NCI-H345 treated with DMSO at 0.1 percent for 48 hours (cell line): ENCODE measurements at regions not wholly inside any gene's neighbourhood (a gene's known extent, or its start where the extent isn't known, plus 50 kb on each side); places are given as distances from the start of the nearest gene placed in this dataset.

Experiments
- DNase-seq: peaks from one replicate; lab custom pipeline; 2025; ENCODE audit not compliant: unreplicated experiment; lab: John Stamatoyannopoulos, UW

DNA sequence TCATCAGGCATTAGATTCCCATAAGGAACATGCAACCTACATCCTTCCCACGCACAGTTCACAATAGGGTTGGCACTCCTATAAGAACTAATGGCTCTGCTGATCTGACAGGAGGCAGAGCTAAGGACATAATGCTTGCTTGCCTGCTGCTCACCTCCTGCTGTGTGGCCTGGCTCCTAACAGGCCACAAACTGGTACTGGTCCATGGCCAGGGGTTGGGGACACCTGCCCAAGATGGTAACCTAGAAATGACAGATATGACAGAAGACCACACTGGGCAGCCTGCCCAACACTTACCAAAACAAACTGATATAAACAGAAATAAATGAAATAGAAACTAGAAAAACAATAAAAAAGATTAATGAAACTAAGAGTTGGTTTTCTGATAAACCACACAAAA, 325.6 kb downstream of the SEC23A start:
- DNase-seq, result no peak

DNA sequence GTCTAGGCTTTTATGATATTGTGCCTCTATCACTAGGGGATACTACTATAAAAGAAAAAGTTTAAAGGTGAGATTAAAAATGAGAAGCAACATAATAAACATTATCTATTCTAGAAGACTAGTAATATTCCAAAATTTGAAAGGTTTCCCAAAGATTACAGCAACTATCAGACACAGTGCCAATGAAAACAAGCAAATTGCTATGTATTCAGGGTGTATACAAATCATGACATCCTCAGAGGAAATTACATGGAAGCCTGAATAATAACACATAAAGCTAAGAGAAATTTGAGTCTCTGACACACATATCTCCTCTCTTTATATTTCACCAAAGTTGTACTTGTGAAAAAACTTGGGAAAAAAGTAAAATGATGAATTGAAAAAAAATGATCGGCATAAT, 327.0 kb downstream of the SEC23A start:
- no peak for DNase-seq

DNA sequence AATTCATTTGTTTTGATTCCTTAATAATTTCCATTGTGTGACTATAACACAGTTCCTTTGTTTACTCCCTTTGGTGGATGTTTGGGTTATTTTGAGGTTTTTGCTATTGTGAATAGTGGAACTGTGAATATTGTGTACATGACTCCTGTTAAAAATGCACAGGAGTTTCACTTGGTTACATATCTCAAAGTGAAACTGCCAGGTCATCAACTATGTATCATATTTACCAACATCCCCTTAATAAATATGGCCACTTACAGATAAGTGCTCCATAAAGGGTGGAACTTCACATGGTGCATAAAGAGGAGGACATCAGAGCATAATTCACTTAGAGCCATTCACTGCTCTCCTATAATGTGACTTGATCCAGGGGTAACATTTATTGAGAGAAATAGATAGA, 328.9 kb downstream of the SEC23A start:
- no peak for DNase-seq

DNA sequence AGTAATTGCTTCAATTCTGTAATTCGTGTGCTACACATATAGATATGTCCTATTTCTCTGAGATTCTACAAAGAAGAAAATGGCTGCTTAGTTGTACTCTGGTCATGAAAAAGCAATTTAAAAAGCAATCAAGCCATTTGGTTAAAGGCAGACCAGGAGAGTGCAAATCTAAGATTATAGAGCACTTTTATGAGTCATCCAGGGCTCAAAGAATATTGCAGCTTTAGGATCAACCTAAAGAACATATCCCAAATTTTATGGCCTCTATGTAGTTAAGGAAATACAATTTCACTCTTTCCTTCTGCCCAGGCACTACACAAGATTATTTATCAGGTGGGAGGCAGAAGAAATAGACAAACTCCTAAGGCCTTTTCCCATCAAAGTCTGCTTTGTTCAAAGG, 332.8 kb downstream of the SEC23A start:
- DNase-seq, result no peak

DNA sequence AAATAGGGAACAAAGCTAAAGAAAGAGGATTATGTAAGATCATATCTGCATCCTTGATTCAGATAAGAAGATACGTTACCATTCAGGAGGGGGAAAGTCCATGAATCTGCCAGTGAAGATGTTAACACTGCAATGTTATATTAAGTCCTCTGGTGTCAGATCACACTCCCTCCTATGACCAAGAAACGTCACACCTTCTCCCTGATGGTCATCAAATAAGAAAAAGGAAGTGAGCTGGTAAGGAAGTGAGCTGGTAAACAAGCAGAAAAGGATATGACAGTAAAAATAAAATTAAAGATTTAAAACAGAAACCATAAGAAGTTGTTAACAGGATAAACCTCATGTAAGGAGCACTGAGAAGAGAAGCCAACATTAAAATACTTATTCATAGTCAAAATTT, 340.2 kb downstream of the SEC23A start:
- DNase-seq, result no peak

DNA sequence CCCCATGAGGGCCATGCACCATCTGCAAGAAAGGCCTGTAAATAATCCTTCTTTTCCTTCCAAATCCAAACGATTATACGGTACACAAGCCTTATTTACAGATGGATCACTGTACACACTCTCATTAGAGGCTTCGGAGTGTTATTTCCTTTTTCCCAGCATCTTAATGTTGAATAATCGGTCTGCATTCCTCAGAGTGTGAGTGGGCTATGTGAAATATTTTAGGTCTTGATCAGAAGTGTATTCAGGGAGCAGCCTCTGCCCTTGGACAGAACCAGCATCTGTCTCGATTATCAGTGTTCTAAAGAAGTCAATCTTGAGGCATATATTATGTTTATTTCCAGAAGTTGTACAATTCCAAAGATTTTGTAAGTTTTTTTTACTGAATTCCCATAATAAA, 340.6 kb downstream of the SEC23A start:
- no peak for DNase-seq

DNA sequence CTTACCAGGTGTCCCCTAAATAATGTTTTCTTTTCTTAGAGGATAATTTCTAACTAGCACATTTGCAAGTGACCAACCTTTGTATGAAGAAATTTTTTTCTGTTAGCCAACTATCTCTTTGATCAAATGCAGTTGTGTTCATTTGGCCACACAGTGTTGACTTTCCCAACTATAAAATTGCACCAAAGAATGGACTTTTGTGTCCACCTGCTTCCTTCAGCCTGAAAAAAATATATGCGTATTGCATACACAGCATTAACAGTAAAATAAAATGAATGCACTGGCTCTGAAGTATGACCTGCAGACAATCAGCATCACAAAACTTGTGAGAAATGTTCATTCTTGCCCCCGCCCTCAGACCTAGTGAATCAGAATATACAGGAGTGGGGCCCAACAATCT, 342.0 kb downstream of the SEC23A start:
- no peak for DNase-seq

DNA sequence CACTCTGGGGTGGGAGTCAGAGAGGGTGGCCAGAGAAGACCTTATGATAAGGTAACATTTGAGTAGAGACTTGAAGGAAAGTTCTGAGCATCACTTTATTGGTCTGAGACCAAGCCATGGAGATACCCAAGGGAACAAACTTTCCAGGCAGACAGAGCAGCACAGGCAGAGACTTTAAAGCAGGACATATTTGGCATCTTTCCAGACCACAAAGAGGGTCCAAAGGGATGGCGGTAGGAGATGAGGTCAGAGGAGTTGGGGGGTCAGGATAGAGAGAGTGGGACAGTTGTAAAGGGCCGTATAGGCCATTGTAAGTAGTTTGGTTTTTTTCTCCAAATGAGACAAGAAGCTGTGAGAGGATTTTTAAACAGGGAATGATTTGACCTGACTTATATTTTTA, 344.4 kb downstream of the SEC23A start:
- DNase-seq, result no peak

DNA sequence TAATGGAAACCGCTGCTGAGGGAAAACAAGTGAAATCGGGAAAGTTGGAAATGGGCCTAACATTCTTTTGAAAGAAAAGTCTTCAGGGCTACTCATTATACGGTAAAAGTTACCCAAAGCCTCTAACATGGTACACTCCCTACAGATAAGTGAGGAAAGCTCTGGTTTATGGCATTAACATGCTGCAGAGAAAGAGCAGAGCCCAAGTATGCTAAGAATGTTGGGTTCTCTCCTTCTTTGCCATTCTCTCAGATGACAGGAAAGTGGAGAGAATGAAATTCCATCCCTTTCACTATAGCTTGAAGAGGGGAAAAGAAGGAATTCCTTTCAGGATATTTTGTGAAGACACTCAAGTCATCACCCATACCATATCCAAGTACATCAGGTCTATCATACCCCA, 348.0 kb downstream of the SEC23A start:
- no peak for DNase-seq

DNA sequence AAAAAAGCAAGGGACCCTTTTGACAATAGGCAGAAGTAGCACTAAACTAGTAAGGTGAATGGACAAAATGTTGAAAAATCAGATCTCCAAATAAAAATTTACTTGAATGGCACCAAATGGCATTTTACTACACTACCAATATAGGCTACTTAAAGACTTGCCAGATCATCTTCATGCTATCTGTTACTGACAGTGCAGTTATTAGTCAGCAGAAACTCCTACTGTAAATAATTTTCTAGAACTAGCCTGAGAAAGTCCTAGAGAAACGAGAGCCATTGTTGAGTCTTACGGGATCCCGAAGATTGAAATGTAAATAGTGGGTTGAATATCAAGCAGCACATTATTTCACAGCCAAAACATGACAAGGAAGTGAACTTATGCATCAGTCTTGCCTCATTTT, 350.3 kb downstream of the SEC23A start:
- DNase-seq, result no peak

DNA sequence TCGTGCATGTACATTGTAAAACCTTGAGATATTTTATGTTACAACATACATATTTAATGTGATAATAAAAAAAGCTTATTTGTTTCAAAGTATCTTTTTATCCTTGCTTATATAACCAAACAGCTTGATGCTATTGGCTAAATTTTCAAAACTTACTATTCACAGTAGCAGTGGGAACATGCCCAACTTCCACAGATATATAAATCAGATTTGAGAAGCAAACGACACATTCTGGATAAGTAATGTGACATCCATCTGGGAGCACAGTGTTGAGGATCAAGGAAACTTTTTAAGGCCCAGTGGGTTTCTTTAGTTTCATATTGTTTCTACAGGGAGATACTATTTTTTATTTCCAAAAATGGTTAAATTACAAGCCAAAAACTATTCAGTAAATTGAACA, 350.7 kb downstream of the SEC23A start:
- no peak for DNase-seq

DNA sequence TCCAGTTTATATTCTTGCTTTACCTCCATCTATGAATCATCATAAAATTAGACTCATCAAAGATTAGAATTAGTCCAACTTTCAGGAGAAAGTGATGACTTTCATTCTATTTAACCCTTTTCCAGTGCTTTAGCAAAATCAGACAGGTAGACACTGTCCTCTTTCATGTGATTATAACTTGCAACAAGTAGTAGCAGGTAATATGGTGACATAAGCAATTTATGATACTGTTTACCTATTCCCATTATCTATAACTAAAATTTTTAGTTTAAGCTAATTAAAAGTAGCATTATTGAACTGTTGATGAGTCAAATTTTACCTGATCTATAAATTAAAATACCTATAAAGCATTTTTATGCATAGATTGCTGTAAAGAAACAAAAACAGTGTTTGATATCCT, 351.6 kb downstream of the SEC23A start:
- DNase-seq, result no peak

DNA sequence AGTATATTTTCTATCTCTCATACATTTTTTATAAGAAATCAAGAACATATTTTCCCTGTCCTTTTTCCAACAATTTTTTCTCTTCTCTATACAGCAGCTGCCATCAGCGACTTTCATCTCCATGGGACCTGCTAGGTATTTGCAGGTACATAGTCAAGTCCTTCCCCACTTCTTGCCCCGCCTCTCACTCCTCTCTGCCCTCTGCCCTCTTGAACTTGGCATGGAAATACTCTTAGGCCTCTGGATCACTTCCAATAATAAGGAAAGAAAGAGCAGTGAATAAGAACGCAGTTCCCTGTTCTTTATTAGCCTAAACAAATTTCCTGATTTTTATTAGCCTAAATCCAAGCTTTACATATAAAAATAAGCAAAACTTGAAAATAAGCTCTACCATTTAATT, 353.1 kb downstream of the SEC23A start:
- DNase-seq, result no peak

DNA sequence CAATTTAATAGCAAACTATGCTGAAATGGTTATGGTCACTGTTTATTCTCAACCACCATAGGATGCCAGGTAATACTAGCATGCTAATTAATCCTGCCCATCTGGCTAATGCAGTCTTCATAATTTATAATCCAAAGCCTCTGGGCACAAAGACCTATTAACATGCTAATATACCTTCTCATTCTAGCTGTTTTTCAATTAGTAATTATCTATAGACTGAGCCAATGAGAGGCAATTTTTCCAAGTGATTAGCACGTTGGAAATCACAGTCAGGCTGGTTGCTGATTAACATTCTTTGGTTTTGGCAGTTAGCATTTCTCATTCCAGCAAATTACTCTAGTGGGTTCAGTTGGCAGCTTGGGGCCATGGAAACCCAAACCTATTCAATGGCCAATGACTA, 357.2 kb downstream of the SEC23A start:
- DNase-seq, result no peak

DNA sequence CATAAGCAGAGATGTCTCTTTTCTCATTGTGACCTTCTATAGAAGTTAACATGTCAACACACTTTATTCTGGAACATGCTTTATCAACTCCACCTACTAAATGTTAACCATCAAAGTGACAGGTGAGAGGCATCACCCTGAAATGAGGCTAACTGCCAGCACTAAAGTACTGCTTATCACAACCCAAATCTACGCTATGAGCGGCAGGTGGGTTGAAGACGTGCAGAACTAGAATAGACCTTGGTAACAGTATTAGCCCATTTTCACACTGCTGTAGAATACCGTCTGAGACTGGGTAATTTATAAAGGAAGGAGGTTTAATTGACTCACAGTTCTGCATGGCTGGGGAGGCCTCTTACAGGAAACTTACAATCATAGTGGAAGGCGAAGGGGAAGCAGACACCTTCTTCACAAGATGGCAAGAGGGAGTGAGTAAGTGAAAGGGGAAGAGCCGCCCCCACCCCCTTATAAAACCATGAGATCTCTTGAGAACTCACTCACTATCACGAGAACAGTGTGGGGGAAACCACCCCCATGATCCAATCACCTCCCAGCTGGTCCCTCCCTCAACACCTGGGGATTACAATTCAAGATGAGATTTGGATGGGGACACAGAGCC, 359.0 kb downstream of the SEC23A start:
- DNase-seq, result no peak

DNA sequence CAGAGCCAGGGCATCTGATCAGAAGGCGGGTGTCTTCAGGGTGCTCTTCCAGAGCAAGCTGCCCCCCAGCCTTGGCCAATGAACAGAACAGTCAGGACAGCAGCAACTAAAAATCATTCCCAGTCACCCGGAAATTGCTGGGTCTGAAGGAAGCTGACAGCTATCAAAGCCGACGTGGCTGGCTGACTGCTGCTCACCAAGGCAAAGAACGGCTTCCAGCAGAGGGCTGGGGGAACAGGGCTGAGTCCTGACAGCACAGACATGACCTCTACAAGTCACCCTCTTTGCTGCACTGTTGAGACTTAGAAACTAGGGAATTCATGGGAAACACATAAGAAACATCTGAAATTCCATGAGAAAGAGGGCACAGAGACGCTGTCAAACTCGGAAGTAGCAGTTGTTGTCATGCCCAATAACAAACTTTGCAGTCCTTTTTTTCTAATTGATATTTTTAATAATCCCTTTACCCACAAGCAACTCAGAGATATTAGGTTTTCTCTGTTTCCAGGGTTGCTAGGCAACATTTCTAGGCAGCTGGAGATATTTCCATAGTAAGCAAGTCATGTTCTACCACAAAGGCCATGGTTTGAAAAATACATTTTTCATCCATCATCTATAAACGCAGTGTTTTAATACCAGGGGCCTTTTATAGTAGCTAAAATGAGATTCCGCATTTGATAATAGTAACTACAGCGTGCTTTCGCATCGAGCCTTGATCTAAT, 365.2 kb downstream of the SEC23A start:
- DNase-seq, result no peak

DNA sequence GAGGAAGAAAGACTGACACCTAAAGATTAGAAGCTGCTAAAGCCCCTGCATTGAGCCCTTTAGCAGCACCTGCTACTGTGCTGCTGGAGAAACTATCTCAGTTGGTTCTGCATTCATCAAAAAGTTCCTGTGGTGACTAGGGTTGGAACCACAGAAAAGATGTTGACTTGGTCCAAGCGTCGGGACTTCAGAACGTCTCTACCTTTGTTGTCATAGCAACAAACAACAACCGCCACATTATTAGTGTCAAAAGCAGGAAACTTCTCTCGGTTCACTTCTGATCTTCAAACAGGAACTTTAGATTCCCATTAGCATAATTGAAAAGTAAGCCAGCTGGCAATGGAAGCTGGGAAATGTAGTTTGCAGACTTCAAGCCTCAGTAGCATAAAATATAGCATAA, 368.0 kb downstream of the SEC23A start:
- DNase-seq, result no peak

DNA sequence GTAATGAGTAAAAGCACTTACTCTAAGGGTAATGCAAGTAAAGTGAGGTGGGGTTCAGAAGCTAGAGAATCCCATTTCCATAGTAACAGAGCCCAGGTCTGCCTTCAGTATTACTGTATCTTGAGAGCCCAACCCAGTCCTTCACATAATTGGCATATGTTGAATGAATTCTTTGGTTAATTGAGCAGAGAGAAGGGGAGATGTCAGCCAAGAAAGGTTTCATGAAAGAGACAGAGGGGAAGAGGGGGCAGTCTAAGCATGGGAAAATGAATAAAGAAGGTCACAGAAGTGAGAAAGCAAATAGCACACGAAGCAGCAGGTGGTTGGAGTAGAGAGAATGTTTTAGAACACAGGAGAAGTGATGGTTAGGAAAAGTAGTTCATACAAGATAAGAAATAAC, 371.1 kb downstream of the SEC23A start:
- DNase-seq, result peak; percentile 23

DNA sequence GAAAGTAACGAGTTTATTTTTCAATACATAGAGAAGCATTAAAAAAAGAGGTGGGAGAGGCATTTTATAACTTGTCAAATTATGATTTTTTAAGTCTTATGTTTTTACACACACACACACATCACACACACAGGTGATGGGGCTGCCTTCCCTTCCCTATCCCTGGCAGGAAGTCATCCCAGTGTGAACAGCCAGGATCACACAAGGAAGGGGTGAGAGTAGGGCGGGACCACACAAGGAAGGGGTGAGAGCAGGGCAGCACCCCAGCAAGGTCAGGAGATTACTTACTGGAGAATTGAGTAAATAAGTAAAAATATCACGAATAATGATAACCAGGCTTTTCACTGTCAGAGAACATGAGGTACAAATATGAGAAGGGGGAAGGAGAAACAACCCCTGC, 372.6 kb downstream of the SEC23A start:
- DNase-seq, result no peak

DNA sequence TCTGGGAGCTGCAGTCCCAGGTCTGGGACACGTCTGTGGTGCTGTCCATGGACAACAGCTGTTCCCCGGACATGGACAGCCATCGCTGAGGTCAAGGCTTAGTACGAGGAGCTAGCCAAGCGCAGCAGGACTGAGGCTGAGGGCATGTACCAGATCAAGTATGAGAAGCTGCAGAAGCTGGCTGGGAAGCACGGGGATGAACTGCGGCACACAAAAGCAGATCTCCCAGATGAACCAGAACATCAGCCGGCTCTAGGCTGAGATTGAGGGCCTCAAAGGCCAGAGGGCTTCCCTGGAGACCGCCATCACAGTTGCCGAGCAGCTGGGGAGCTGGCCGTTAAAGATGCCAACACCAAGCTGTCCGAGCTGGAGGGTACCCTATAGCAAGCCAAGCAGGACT, 375.3 kb downstream of the SEC23A start:
- DNase-seq, result no peak

DNA sequence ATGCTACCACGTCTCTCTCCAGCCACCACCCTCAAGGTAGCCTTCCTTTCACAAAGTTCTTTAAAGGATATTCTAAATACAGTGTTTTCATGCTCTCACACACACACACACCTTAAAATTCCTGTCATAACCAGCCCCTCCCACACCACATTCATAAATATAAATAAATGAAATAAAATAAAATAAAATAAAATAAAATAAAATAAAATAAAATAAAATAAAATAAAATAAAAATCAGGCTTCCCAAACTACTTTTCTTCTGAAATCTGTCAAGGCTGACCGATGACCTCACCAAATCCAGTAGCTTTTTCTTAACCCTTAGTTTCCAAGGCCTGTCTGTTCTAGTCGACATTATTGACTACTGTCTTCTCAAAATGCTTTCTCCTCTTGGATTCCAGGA, 378.4 kb downstream of the SEC23A start:
- no peak for DNase-seq

DNA sequence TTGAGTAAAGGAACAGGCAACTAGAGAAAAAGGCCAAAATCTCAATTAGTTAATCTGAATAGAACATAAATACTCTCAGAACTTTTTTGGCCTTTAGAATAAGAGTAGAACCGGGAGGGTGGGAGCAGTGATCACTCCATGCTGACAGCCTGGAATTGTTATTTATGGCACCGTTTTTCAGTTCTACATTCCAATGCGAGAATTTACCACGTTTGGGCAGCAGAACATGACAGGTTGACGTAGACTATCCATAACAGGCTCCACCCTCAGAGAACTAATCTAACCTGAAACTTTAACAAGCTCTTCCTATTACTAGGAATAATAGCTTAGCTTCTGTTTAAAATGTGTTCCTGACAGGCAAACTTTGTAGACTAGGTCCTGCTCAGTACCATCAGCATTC, 379.1 kb downstream of the SEC23A start:
- no peak for DNase-seq

DNA sequence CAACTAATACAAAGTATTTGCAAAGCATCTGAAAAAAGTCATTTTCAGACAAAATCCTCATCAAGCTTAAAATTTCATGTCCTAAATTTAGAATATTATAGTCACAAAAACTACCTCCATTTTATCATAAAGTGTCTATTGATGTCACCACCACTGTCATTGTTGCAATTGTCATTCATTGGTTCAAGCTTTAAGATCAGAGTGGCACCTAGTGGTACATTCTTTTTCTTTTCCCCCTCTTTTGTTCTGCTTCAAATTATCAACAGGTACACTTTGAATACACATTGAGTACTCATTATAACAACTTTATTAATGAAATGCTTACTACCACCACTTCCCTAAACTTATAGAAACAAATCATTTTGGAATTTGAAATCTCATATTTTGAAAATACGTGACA, 379.8 kb downstream of the SEC23A start:
- no peak for DNase-seq
